ENCODE measurements at regions not wholly inside any gene's neighbourhood (a gene's known extent, or its start where the extent isn't known, plus 50 kb on each side); places are given as distances from the start of the nearest gene placed in this dataset.

DNA sequence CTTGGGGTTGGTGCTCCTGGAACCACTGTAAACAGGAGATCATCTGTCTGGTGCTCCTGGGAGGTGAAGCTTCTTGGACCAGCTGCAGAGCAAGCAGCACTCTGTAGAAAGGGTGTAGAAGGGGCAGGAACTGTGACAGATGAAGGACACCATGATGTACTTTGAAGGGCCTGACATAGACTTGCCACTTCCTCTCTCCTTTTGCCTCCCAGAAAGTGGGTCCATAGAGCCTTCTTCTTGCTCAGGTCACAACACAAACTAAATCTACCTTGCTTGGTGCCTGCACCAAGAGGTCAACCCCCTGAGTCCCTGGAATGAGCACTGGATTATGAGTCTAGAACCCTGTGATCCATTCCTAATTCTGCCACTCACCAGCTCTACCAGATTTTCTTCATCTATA, 176.1 kb upstream of the HES1 start:
- TF ChIP-seq, protein P1, sequence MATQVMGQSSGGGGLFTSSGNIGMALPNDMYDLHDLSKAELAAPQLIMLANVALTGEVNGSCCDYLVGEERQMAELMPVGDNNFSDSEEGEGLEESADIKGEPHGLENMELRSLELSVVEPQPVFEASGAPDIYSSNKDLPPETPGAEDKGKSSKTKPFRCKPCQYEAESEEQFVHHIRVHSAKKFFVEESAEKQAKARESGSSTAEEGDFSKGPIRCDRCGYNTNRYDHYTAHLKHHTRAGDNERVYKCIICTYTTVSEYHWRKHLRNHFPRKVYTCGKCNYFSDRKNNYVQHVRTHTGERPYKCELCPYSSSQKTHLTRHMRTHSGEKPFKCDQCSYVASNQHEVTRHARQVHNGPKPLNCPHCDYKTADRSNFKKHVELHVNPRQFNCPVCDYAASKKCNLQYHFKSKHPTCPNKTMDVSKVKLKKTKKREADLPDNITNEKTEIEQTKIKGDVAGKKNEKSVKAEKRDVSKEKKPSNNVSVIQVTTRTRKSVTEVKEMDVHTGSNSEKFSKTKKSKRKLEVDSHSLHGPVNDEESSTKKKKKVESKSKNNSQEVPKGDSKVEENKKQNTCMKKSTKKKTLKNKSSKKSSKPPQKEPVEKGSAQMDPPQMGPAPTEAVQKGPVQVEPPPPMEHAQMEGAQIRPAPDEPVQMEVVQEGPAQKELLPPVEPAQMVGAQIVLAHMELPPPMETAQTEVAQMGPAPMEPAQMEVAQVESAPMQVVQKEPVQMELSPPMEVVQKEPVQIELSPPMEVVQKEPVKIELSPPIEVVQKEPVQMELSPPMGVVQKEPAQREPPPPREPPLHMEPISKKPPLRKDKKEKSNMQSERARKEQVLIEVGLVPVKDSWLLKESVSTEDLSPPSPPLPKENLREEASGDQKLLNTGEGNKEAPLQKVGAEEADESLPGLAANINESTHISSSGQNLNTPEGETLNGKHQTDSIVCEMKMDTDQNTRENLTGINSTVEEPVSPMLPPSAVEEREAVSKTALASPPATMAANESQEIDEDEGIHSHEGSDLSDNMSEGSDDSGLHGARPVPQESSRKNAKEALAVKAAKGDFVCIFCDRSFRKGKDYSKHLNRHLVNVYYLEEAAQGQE (IDR thresholded peaks at IDR 0.05; ENCODE audit: low read depth) = no peak
- TF ChIP-seq, protein P2, sequence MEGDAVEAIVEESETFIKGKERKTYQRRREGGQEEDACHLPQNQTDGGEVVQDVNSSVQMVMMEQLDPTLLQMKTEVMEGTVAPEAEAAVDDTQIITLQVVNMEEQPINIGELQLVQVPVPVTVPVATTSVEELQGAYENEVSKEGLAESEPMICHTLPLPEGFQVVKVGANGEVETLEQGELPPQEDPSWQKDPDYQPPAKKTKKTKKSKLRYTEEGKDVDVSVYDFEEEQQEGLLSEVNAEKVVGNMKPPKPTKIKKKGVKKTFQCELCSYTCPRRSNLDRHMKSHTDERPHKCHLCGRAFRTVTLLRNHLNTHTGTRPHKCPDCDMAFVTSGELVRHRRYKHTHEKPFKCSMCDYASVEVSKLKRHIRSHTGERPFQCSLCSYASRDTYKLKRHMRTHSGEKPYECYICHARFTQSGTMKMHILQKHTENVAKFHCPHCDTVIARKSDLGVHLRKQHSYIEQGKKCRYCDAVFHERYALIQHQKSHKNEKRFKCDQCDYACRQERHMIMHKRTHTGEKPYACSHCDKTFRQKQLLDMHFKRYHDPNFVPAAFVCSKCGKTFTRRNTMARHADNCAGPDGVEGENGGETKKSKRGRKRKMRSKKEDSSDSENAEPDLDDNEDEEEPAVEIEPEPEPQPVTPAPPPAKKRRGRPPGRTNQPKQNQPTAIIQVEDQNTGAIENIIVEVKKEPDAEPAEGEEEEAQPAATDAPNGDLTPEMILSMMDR (IDR thresholded peaks at IDR 0.05 in 2 of 3, conservative IDR thresholded peaks at IDR 0.05 in 1 of 3; ENCODE audit: borderline replicate concordance in 1 of 3, insufficient read depth in 1 of 3, low read depth in 2 of 3, low read length in 2 of 3) = no peak
- TF ChIP-seq EZH2phosphoT487 (IDR thresholded peaks at IDR 0.05; ENCODE audit: borderline replicate concordance) (no peak), CEBPB (IDR thresholded peaks at IDR 0.05; ENCODE audit: low read depth) (no peak), SIN3A (IDR thresholded peaks at IDR 0.05; ENCODE audit: low read depth) (no peak), POLR2A (IDR thresholded peaks at IDR 0.05; ENCODE audit: borderline replicate concordance, extremely low read depth, insufficient read depth, insufficient read length) (no peak)
- TF ChIP-seq, protein P3, sequence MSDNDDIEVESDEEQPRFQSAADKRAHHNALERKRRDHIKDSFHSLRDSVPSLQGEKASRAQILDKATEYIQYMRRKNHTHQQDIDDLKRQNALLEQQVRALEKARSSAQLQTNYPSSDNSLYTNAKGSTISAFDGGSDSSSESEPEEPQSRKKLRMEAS (IDR thresholded peaks at IDR 0.05) = no peak
